Lung microvascular endothelial cell (primary cell): ENCODE measurements at regions not wholly inside any gene's neighbourhood (a gene's known extent, or its start where the extent isn't known, plus 50 kb on each side); places are given as distances from the start of the nearest gene placed in this dataset.
"Not testable (repeated sequence)": the region's sequence is repeated elsewhere in the genome, so short reads cannot be mapped to it uniquely, and the experiment has no call there.

ENCODE experiments used
- DNase-seq, 2 donors: peaks; one replicate each; pipeline versions ENCODE4 v3.0.0 to v3.0.0-alpha.2; 2010; ENCODE audit warnings: low read depth in 2 of 2

DNA sequence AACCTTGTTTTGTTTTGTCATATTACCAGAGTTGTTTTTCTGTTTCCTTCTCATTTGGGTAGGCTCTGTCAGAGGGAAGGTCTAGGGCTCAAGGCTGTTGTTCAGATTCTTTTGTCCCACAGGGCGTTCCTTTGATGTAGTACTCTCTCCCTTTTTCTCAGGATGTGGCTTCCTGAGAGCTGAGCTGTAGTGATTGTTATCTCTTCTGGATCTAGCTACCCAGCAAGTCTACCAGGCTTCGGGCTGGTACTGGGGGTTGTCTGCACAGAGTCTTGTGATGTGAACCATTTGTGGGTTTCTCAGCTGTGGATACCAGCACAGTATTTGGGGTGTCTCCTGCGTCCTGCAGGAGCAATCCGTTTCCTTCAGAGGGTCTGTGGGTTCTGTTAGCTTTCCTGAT, 74.2 kb upstream of the GNG12 start:
- DNase-seq, result peak in 1 of 2 donors; percentile 60

DNA sequence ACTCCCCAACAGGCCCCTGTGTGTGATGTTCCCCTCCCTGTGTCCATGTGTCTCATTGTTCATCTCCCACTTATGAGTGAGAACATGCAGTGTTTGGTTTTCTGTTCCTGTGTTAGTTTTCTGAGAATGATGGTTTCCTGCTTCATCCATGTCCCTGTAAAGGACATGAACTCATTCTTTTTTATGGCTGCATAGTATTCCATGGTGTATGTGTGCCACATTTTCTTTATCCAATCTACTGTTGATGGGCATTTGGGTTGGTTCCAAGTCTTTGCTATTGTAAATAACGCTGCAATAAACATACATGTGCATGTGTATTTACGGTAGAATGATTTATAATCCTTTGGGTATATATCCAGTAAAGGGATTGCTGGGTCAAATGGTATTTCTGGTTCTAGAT, 72.7 kb upstream of the GNG12 start:
- DNase-seq, result not testable (repeated sequence)

- not testable (repeated sequence) for DNase-seq
These were observed 69.4 kb upstream of the GNG12 start for GRCh38 chr1:67902546-67903223.

DNA sequence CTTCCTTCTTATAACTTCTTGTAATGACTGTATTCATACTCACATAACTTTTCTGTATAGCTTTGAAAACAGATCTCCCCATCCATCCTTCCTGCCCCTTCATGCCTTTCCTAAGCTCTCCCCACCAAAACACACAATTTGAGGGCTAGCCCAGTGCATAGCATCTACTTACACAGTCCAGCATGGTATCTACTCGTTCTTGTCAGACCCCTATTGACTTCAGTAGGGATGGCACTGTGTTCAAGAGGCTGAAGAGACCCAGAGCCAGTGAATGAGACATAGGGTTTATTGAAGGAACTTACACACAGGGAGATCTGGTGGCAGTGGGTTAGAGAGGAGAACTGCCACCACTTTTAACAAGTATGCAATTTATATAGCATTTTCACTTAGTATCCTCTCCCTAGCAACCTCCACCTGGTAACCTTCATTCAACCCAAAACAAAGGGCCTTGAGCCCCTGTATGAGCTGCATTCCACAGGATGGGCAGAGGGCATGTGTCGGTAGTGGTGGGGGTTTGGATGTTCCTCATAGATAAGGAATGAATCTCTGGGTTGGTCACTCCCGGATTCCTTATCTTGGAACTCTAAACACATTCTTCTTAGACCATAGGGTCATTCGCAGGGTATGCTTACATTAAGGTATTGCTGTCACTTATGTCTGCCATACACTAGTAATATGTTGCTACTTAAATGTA, 64.9 kb upstream of the GNG12 start:
- DNase-seq, result peak in 1 of 2 donors; percentile 42

- DNase-seq, result peak in 1 of 2 donors; percentile 91
These were observed 64.1 kb upstream of the GNG12 start for GRCh38 chr1:67897270-67897949.

GRCh38 chr1:67896826-67897225, 63.6 kb upstream of the GNG12 start:
- DNase-seq, result peak in 1 of 2 donors; percentile 65

DNA sequence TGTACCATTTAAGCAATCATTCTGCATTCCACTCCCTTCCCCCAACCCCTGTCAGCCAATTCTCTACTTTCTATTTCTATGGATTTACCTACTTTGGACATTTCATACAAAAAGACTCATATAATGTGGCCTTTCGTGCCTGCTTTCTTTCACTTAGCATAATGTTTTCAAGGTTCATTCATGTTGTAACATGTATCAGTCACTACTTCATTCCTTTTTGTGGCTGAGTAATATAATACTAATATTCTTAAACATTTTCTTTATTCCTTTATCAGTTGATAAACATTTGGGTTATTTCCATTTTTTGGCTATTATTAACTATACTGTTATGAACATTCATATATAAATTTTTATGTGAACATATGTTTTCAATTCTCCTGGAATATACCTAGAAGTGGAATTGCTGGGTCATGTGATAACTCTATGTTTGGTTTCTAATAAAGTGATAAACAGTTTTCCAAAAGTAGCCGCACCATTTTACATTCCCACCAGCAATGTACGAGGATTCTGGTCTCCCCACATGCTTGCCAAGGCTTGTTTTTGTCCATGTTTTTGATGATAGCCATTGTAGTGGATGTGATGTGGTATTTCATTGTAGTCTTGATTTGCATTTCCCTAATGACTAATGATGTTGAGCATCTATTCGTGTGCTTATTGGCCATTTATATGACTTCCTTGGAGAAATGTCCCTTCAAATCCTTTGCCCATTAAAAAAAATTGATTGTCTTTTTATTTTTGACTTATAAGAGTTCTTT, 61.9 kb upstream of the GNG12 start:
- DNase-seq, result no peak

DNA sequence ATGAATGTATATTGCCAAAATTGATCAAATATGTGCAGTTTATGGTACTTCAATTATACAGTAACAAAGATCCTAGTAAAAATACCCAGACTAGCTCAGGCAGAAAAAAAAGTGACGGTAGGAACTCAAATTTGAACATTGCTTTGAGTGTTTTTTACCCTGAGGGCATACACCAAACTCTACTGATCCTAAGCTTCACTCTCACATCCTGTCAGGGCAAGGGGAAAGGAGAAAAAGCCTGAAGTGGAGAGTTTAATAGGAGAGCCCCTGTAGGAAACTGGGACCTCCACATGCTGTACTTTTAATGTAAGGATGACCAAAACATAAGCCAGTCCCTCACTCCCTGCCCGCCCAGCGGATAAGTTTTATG, 59.8 kb upstream of the GNG12 start:
- DNase-seq, result no peak

DNA sequence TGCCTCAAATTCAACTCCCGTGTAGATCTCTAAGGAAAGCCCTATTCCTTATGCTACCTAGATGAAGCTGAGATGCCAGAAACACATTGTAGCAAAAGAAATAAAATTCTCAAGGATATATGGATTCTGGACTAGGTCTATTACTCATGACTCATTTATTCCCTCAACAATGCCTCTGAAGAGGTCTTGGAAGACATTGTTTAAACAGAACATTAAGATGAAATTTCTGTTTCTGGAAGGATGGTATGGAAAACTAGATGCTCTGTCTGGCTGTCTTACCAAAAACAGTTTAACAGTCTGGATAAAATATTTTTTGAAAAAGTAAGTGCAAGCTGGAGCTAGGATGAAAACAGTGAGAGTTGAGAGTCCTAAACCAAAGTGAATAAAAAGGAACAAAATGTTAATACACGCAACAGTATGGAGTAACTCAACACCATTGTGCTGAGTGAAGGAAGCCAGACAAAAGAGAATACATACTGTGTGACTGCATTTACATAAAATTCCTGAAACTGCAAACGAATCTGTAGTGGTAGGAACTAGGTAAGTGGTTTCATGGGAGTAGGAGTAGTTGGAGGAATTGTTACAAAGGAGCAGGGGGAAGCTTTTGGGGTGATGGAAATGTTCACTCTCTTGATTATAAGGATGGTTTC, 59.3 kb upstream of the GNG12 start:
- DNase-seq, result peak in 1 of 2 donors; percentile 33

DNA sequence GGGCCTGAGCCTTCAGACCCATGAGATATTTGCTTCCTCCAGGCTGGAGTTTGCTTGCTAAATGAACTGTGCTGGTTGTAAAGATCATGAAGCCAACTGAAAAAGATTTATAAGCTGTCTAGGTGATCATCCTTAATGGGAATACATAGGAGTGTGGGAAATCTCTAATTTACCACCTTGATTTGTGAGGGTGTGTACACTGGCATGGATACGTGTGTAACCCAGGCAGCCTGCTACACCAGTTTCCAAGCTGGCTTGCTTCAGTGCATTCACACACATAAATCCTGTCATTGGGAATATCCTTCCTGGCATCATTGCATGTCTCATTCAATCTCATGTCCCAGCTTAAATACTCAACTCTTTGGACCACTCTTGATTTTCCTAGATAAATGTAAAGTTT, 57.6 kb upstream of the GNG12 start:
- DNase-seq, result no peak

- DNase-seq, result peak; percentile 83 to 95
These were observed 56.8 kb upstream of the GNG12 start for GRCh38 chr1:67889953-67890567.

DNA sequence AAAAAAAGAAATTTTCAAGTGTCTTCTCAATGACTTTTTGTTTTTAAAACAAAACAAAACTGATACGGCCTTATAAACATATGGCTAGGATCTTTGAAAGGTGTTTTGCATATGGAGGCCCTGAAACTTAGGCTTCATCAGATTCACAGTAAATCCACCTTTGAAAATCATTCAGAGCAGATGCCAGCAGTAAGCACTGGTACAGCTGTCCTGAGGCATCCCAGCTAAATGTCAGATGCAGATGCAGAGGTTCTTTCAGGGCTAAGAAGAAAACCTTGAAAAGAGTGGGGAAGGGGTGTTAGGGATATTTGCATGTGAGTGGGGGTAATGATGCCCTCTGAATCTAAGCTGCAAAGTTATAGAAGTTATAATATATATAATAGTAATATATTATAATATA, 56.2 kb upstream of the GNG12 start:
- no peak for DNase-seq

GRCh38 chr1:67888216-67889106, 55.2 kb upstream of the GNG12 start:
- peak in 1 of 2 donors; percentile 61 for DNase-seq

DNA sequence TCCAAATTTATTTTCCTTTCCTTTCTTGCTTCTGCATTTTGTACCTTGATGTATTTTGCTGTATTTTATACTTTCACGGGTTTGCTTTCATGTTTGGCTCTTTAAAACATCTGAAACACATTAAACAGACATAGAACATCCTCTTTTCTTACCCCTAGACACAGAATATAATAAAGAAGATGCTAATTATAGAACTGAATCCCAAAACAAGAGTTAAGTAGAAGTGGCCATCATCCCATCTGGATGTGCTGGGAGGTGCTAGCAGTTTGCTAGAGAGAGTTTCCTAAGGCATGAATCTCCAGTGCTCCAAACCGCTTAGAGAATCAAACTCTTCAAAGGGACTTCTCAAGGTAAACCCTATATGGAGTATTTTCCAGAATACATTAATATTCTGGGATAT, 53.9 kb upstream of the GNG12 start:
- no peak for DNase-seq

- DNase-seq, result no peak
These were observed 52.8 kb upstream of the GNG12 start for GRCh38 chr1:67886076-67886475.

DNA sequence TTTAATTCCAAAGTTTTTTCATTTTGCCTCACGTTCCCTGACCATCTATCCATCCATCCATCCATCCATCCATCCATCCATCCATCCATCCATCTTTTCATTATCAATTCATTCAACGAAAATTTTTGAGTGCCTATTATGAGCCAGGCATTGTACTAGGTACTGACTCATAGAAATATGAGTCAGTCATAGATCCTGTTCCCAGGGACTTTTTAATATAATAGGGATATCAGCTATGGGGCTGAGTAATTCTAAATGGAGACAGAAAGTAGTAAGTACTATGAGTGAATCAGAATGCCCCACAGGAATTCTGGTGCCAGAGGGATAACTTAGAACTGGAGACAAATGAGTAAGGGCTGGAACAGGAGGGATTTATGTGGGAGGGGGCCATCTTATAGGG, 49.8 kb upstream of the GNG12 start:
- peak in 1 of 2 donors; percentile 85 for DNase-seq
